ENCODE measurements at regions not wholly inside any gene's neighbourhood (a gene's known extent, or its start where the extent isn't known, plus 50 kb on each side); places are given as distances from the start of the nearest gene placed in this dataset.
"Not testable (repeated sequence)": the region's sequence is repeated elsewhere in the genome, so short reads cannot be mapped to it uniquely, and the experiment has no call there.

GRCh38 chr10:131017566-131018285, 293.8 kb downstream of the TCERG1L start:
- DNase-seq (ENCODE audit: low read depth in 2 of 2), result no peak

GRCh38 chr10:131018886-131019500, 292.5 kb downstream of the TCERG1L start:
- no peak for DNase-seq (ENCODE audit: low read depth in 2 of 2)

DNA sequence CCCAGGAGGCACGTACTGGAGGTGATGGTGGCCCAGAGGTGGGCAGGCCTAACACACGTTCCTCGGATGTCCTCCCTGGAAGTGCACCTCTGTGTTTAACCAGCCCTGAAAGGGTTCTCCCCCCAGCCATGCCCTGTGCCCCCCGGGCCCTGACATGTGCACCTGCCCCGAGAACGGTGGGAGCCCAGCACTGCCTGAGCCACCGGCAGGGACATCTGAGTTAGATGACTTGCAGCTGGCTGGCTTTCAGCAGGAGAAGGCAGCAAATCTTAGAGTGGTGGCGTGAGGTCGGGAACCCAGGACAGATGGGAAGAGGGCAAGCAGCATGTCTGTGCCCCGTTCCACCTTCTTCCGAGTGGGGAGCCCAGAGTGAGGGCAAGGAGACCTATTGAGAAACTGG, 291.8 kb downstream of the TCERG1L start:
- DNase-seq (ENCODE audit: low read depth in 2 of 2), result no peak

DNA sequence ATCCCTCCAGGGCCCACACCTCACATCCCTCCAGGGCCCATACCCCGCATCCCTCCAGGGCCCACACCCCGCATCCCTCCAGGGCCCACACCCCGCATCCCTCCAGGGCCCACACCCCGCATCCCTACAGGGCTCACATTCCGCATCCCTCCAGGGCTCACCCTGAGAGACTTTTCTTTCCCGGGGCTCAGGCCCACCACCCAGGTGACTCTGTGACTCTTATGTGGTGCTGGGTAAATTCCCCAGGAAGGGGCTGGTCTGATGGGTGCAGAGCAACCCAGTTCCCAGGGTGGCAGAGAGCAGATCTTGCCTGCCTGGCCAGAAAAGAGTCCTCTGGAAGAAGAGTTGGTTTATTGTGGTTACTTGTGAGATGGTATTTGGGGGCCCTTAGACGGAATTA, 290.7 kb downstream of the TCERG1L start:
- DNase-seq (ENCODE audit: low read depth in 2 of 2), result no peak

DNA sequence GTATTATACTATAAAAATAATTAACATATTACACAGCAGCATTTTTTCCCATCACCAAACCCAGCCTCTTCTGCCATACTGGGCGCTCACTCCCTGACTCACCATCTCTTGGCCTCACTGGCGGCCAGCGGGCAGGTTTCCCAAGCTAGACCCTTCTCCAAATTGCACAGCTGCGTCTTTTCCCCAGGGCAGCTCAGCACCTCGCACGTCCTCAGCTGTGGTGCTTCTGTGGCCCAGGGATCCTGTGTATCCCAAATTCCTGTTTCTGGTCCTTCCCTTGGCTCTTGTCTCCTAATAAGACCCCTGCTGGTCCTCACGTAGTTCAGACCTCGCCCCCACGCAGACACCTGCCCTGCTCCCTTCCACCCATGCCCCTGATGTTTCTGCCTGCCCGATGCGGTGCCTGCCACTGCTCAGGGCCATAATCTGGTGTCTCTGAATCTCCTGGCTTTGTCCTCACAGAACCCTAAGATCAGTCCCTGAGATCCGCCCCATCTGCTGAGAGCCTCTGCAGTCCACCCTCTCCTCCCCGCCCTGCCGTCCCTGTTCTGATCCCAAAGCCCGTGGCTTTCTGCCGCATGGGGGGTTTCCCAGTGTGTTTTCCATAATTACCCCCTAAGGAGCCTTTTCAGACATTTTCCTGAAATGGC, 290.1 kb downstream of the TCERG1L start:
- DNase-seq (ENCODE audit: low read depth in 2 of 2), result no peak

DNA sequence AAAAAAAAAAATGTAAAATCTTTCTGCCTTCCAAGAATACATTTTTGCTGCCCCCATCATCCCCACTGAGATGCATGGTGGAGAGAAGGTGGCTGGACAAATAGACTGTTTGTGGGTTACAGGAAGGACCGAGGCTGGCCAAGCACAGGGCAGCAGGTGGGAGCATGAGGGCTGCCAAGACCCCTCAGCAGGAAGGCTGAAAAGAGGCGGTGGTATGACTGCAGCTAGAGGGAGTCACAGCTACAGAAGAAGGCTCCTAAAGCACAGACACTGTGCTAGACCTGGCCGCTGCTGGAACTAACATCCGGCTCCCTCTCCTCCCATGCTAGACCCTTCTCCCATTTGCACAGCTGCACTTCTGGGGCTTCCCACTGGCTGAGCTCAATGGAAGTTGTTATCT, 289.6 kb downstream of the TCERG1L start:
- DNase-seq (ENCODE audit: low read depth in 2 of 2), result no peak

DNA sequence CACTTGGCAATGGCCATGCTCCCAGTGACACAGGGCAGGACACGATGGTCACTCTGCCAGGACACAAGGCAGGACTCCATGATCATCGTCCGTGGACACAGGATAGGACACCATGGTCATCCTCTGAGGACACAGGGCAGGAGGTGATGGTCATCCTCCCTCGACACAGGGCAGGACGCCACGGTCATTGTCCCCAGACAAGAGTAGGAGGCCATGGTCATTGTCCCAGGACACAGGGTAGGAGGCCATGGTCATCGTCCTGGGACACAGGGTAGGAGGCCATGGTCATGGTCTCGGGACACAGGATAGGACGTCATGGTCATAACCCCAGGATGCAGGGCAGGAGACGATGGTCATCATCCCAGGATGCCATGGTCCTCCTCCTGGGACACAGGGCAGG, 289.2 kb downstream of the TCERG1L start:
- no peak for DNase-seq (ENCODE audit: low read depth in 2 of 2)

- no peak for DNase-seq (ENCODE audit: low read depth in 2 of 2)
Observed at GRCh38 chr10:131022981-131023380, 288.5 kb downstream of the TCERG1L start.

DNA sequence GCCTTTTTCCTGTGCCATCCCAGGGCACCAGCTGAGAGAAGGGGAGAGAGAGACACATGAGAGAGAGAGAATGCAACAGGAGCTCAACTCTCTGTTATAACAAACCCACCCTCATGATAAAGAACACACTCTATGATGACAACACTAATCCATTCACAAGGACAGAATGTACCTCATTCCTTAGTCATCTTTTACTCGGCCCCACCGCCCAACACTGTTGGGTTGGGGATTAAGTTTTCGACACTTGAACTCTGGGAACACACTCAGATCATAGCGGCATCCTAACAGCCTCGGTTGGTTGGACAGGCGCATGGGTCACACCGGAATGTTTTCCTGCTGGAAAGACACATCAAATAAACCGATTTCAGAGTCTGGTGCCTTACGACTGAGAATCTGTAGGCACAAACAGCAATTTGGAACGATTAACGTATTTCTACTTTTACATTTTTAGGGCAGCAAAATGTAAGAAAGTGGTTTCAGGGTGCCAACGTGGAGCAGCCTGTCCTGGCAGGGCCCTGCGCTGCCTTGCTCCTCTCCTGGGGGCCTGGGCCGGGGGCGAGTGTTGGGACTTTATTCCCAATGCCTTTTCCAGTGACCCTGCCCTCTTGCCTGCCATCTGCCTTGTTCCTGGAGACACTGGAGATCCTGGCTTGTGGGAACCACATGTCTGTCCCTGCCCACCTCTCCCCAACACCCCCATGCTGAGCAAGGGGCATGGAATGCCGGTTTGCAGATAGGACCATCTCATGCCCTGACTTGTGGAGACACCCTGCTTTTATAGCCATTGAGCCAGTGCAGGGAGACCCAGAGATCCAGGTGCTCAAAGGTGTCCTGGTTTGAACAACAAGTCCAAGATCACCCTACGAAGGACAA, 287.0 kb downstream of the TCERG1L start:
- DNase-seq (ENCODE audit: low read depth in 2 of 2), result no peak

DNA sequence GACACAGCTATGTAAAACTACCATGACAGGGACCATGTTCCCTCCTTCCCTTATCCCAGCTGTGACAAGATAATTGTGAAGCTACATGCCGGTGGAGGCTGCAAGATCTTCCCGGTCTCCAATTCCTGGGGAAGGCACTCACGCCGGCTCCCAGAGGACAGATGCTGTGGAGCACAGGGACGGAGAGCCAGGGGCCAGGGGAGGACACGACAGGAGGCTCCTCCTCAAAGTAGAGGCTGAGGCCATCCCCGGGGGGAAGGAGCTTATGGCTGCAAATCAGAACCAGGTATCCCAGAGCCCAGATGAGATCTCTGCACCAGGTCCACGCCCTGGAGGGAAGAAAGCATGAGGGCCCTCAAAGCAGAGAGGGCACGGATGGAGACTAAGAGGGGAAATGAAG, 286.2 kb downstream of the TCERG1L start:
- no peak for DNase-seq (ENCODE audit: low read depth in 2 of 2)

GRCh38 chr10:131027256-131027655, 284.3 kb downstream of the TCERG1L start:
- DNase-seq (ENCODE audit: low read depth in 2 of 2), result no peak

GRCh38 chr10:131031346-131031745, 280.2 kb downstream of the TCERG1L start:
- no peak for DNase-seq (ENCODE audit: low read depth in 2 of 2)

DNA sequence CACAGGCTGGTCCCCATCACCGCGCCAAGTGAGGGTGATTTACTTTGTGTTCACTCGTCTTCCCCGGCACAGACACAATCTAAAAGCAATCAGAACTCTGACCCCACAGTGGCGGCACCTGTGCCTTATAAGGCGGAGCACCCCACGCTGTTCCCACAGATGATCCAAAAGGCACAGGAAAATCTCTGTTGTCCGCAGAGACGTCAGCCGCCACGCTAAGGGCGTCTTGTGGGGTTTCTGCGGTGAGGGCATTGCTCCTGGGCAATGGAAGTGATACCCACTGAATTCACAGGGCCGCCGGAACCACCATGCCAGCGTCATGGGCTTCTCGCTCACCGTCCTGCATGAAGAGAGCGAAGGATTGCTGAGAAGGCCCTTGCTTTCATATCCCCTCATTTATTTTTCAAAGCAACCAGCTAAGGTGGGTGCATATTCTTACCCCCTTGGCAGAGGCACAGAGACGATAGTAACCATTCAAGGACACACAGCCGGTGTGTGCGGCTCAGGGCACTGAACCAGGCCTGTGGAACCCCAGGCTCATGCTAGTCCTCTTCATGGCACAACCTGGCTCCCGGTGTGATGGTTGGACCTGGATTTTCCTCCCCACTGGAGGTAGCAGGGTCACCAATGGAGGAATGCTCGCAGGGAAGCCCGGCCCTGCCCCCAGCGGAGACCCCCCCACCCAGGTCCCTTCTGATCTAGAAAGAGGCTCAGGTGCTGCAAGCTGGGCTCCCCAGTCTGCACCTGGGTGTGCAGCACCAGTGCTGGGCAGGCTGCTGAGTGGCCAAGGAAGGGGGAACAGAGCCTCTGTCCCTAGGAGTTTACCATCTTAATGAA, 279.0 kb downstream of the TCERG1L start:
- no peak for DNase-seq (ENCODE audit: low read depth in 2 of 2)

DNA sequence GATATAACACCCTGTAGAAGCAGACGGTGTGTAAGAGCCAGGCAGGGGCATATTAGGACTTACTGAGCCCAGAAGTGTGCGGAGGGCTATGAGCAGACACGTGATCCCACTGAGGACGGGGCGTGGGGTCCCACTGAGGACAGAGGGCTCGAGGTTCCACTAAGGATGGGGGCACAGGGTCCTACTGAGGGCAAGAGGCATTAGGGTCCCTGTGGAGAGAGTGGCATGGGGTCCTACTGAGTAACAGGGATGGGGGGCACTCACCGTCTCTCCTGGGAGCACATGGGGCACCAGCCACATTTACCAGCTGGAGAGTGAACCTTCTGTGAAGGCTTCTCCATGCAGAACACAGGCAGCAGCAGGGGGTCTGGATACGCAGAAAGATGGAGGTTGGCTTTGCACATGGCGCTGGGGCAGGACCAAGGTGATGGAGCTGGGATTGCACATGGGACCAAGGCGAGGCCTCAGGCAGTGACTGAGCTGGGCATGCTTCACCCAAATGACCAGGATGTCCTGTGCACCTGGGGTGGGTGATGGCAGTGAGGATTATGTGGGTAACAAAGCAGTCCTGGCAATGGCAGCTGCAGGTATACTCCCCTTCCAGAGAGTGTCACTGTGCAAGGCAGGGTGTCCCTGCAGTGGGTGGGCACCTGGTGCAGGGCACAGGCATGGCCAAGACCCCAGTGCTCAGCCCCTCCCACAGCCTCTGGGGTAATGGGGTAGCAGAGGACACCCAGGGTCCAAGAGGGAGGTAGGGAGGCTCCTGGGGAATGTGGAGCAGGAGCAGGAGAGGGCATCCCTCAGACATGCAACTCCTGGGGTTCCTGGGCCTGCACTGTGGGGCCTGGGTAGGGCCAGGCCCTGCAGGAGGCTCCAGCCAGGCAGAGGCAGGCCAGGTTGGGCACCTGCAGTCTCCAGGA, 278.1 kb downstream of the TCERG1L start:
- DNase-seq (ENCODE audit: low read depth in 2 of 2), result no peak

DNA sequence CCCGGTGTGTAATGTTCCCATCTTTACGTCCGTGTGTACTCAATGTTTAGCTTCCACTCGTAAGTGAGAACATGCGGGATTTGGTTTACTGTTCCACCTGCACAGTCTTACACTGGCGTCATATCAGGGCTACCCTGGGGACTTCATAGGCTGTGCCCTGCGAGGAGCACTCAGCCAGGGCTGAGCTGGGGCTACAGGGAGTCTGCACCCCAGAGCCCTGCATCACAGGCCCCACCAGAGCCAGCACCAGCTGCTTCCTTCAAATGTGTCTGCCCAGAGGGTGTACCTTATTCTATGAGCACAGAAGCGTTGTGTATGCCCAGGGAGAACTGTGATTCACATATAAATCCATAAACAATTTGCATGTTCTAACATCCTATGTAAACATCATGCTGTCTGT, 277.1 kb downstream of the TCERG1L start:
- DNase-seq (ENCODE audit: low read depth in 2 of 2), result no peak

DNA sequence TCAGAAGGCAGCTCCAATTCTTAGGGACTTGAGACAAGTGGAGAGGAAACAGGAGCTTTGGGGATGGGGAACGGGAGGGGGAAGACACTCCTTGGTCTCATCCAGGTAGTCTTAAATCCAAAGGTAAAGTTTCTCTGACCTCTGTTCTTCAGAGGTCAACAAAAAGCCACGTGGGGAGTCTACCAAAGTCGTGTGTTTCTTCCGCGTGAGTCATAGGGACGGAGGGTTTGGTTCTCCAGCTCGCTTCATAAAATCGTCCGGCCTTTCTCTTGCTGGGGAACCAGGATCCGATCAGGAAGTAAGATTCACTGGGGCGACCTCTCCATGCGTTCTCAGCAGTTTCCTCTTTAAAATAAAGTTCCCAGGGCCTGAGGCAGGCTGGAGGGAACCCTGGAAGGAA, 275.7 kb downstream of the TCERG1L start:
- DNase-seq (ENCODE audit: low read depth in 2 of 2), result no peak

GRCh38 chr10:131038056-131038455, 273.5 kb downstream of the TCERG1L start:
- no peak for DNase-seq (ENCODE audit: low read depth in 2 of 2)

DNA sequence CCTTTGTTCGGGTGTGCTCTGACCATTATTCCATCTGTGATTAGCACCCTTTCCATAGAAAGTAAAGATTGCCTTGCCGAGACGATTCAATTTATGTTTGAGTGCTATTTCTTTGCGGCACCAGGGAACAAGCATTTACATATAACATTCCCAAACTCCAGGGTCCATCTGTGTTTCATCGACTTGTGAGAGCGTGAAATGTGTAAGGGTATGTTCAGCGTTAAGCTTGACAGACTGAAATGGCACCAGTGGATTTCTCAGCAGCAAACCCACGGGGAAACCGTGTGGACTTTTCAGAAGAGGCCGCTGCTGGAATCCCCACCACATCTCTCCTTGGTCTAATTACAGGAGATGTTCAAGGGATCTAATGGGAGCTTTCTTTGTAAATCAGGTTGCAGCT, 270.5 kb downstream of the TCERG1L start:
- DNase-seq (ENCODE audit: low read depth in 2 of 2), result no peak

GRCh38 chr10:131041441-131041840, 270.1 kb downstream of the TCERG1L start:
- no peak for DNase-seq (ENCODE audit: low read depth in 2 of 2)

DNA sequence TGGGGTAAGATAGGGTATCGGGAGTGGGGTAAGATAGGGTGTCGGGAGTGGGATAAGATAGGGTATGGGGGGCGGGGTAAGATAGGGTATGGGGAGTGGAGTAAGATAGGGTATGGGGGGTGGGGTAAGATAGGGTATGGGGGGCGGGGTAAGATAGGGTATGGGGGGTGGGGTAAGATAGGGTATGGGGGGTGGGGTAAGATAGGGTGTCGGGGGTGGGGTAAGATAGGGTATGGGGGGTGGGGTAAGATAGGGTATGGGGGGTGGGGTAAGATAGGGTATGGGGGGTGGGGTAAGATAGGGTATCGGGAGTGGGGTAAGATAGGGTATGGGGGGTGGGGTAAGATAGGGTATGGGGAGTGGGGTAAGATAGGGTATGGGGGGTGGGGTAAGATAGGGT, 269.5 kb downstream of the TCERG1L start:
- not testable (repeated sequence) for DNase-seq (ENCODE audit: low read depth in 2 of 2)

Data from stimulated activated CD4-positive, alpha-beta T cell treated with anti-CD3 and anti-CD28 coated beads, Interleukin-4, amount 100 ng/mL, for 48 hours (primary cell).